IMR-90 (cell line): ENCODE measurements at regions not wholly inside any gene's neighbourhood (a gene's known extent, or its start where the extent isn't known, plus 50 kb on each side); places are given as distances from the start of the nearest gene placed in this dataset.

Source experiments
- ATAC-seq: fragments of 200-7000 bp; cut with Tn5 transposase; 2 replicates; pipeline ENCODE4 v1.9.1; 2020; ENCODE audit warnings: low read depth, mild to moderate bottlenecking, moderate library complexity
- BruUV-seq: library from RNA; stranded (reverse); fragments of 400-500 nt; replicated peaks from 2 replicates; lab custom pipeline; 2021; lab: Mats Ljungman, UMichigan
- CTCF ChIA-PET: fragments of 300-600 bp; formaldehyde crosslinking; extraction: SDS; loops from one replicate; lab custom pipeline; 2021; ENCODE audit warnings: antibody characterized with exemption; lab: Yijun Ruan, JAX
- POLR2A ChIA-PET: fragments of 300-600 bp; sonication (Branson Sonifier 250); formaldehyde crosslinking; loops from one replicate; lab custom pipeline; 2022; ENCODE audit warnings: antibody characterized with exemption; ENCODE audit not compliant: unreplicated experiment; lab: Charles Lee
- DNase-seq: peaks from one replicate; pipeline ENCODE4 v3.0.0; 2013
- H2AFZ ChIP-seq: replicated peaks from 2 replicates; pipeline ENCODE3; 2013; ENCODE audit warnings: low read length, mild to moderate bottlenecking; ENCODE audit not compliant: poor library complexity
- H2AK5ac ChIP-seq: 2 replicates; pipeline ENCODE4 v1.6.1; 2013; ENCODE audit warnings: low read depth, low read length, inconsistent platforms
- H2AK9ac ChIP-seq: replicated peaks from 2 replicates; pipeline ENCODE3; 2013; ENCODE audit warnings: mild to moderate bottlenecking, low read depth, low read length, moderate library complexity; ENCODE audit not compliant: poor library complexity
- H2BK120ac ChIP-seq: 2 replicates; pipeline ENCODE4 v1.6.1; 2013; ENCODE audit warnings: low read depth, low read length, inconsistent platforms
- H2BK15ac ChIP-seq: 3 replicates; pipeline ENCODE4 v1.6.1; 2013; ENCODE audit warnings: low read depth, low read length, inconsistent platforms
- H2BK20ac ChIP-seq: 2 replicates; pipeline ENCODE4 v1.6.1; 2013; ENCODE audit warnings: low read depth, mild to moderate bottlenecking, inconsistent platforms, low read length, moderate library complexity
- H2BK5ac ChIP-seq: 2 replicates; pipeline ENCODE4 v1.6.1; 2013; ENCODE audit warnings: mild to moderate bottlenecking, low read depth, low read length, inconsistent platforms; ENCODE audit not compliant: poor library complexity, severe bottlenecking
- H3K14ac ChIP-seq: replicated peaks from 2 replicates; pipeline ENCODE4 v1.6.1; 2013; ENCODE audit warnings: low read depth, low read length, inconsistent platforms
- H3K18ac ChIP-seq: 2 replicates; pipeline ENCODE4 v1.6.1; 2013; ENCODE audit warnings: low read depth, low read length, control low read depth
- H3K23ac ChIP-seq: 2 replicates; pipeline ENCODE4 v1.6.1; 2013; ENCODE audit warnings: low read depth, low read length, inconsistent platforms
- H3K27ac ChIP-seq: 2 replicates; pipeline ENCODE4 v1.5.1; 2013; ENCODE audit warnings: mild to moderate bottlenecking, control low read depth, low read length; ENCODE audit not compliant: insufficient read depth
- H3K27me3 ChIP-seq: 2 replicates; pipeline ENCODE4 v1.6.1; 2013; ENCODE audit warnings: low read length; ENCODE audit not compliant: control insufficient read depth, insufficient read depth
- H3K36me3 ChIP-seq: 2 replicates; pipeline ENCODE4 v1.6.1; 2013; ENCODE audit warnings: low read length, mixed read lengths; ENCODE audit not compliant: control insufficient read depth, insufficient read depth
- H3K4ac ChIP-seq: 2 replicates; pipeline ENCODE4 v1.6.1; 2013; ENCODE audit warnings: low read depth, low read length, inconsistent platforms
- H3K4me1 ChIP-seq: 2 replicates; pipeline ENCODE4 v1.6.1; 2013; ENCODE audit warnings: low read length, mixed read lengths; ENCODE audit not compliant: control insufficient read depth, insufficient read depth
- H3K4me2 ChIP-seq: 2 replicates; pipeline ENCODE4 v1.6.1; 2013; ENCODE audit warnings: low read depth, mild to moderate bottlenecking, control low read depth, low read length, moderate library complexity
- H3K4me3 ChIP-seq: 2 replicates; pipeline ENCODE4 v1.5.1; 2013; ENCODE audit warnings: low read depth, mild to moderate bottlenecking, control low read depth, low read length, moderate library complexity; ENCODE audit not compliant: insufficient read depth
- H3K56ac ChIP-seq: 2 replicates; pipeline ENCODE4 v1.6.1; 2013; ENCODE audit warnings: low read length, inconsistent platforms; ENCODE audit not compliant: insufficient read depth; ENCODE audit errors: extremely low read depth
- H3K79me1 ChIP-seq, 2 experiments: 2 replicates each; pipeline ENCODE4 v1.6.1; 2013; ENCODE audit warnings: low read length in 2 of 2, inconsistent platforms in 1 of 2, low read depth in 1 of 2
- H3K9ac ChIP-seq: 2 replicates; pipeline ENCODE4 v1.6.1; 2013; ENCODE audit warnings: low read depth, low read length, control low read depth
- H3K9me1 ChIP-seq: 2 replicates; pipeline ENCODE4 v1.6.1; 2013; ENCODE audit warnings: low read length, inconsistent platforms; ENCODE audit not compliant: insufficient read depth
- H3K9me3 ChIP-seq: 2 replicates; pipeline ENCODE4 v1.6.1; 2013; ENCODE audit warnings: low read length; ENCODE audit not compliant: control insufficient read depth, insufficient read depth
- H4K20me1 ChIP-seq: 2 replicates; pipeline ENCODE4 v1.6.1; 2013; ENCODE audit warnings: low read length, inconsistent platforms; ENCODE audit not compliant: insufficient read depth
- H4K5ac ChIP-seq: 2 replicates; pipeline ENCODE4 v1.6.1; 2013; ENCODE audit warnings: mild to moderate bottlenecking, low read depth, low read length, control low read depth
- H4K8ac ChIP-seq, 2 experiments: 2 replicates each; pipeline ENCODE4 v1.6.1; 2013; ENCODE audit warnings: low read depth in 2 of 2, low read length in 2 of 2, control low read depth in 1 of 2, inconsistent platforms in 1 of 2
- H4K91ac ChIP-seq: 2 replicates; pipeline ENCODE4 v1.6.1; 2013; ENCODE audit warnings: low read depth, low read length, inconsistent platforms; ENCODE audit not compliant: insufficient read depth
- BHLHE40 ChIP-seq: fragments of 150-350 bp; IDR thresholded peaks from 2 replicates; pipeline ENCODE4 v1.6.1; 2016; ENCODE audit warnings: mild to moderate bottlenecking, low read depth, low read length
- CHD1 ChIP-seq: IDR thresholded peaks from 2 replicates; pipeline ENCODE4 v1.6.1; 2012; ENCODE audit warnings: low read depth, low read length, improper control_type of control experiment
- ELK1 ChIP-seq: fragments of 150-350 bp; IDR thresholded peaks from 2 replicates; pipeline ENCODE4 v1.6.1; 2016; ENCODE audit warnings: low read depth, mild to moderate bottlenecking, low read length, moderate library complexity, borderline replicate concordance
- MAFK ChIP-seq: IDR thresholded peaks from 2 replicates; pipeline ENCODE4 v1.6.1; 2012; ENCODE audit warnings: low read depth, low read length, improper control_type of control experiment
- NFE2L2 ChIP-seq: fragments of 150-350 bp; IDR thresholded peaks from 2 replicates; pipeline ENCODE4 v1.6.1; 2016; ENCODE audit warnings: low read depth, mild to moderate bottlenecking, low read length
- POLR2A ChIP-seq: IDR thresholded peaks from 2 replicates; pipeline ENCODE4 v1.6.1; 2012; ENCODE audit warnings: mild to moderate bottlenecking, low read depth, low read length
- RCOR1 ChIP-seq: IDR thresholded peaks from 2 replicates; pipeline ENCODE4 v1.6.1; 2012; ENCODE audit warnings: mild to moderate bottlenecking, low read length, improper control_type of control experiment; ENCODE audit not compliant: insufficient replicate concordance
- RFX5 ChIP-seq: IDR thresholded peaks from 2 replicates; pipeline ENCODE4 v1.8.0; 2012; ENCODE audit warnings: low read depth, mild to moderate bottlenecking, low read length, moderate library complexity
- SMC3 ChIP-seq: fragments of 150-350 bp; IDR thresholded peaks from 2 replicates; pipeline ENCODE4 v1.6.1; 2016; ENCODE audit warnings: low read depth, mild to moderate bottlenecking, antibody characterized with exemption, low read length, moderate library complexity
- WGBS, 2 experiments: methylation state at CpG; one replicate each; pipeline versions ENCODE4 v1.1.5 to v1.1.7; 2013; ENCODE audit warnings: missing lambda C conversion rate in 2 of 2; ENCODE audit not compliant: insufficient read length in 1 of 2; ENCODE audit errors: extremely low coverage in 2 of 2; 5-methylcytosine and 5-hydroxymethylcytosine counted together
- dilution Hi-C: fragments of 300-500 bp; cut with HindIII; formaldehyde crosslinking; loops from one replicate; pipeline ENCODE4 v1.14.3; 2018; ENCODE audit warnings: low sequenced_read_pairs; ENCODE audit not compliant: unreplicated experiment
- in situ Hi-C: fragments of 300-500 bp; cut with MboI; formaldehyde crosslinking; loops from 3 replicates; pipeline ENCODE4 v1.14.3; 2019; ENCODE audit warnings: low sequenced_read_pairs, inconsistent platforms, mixed read lengths
- intact Hi-C: fragments of 100-400 bp; cut with micrococcal nuclease; formaldehyde crosslinking; loops from 2 replicates; pipeline ENCODE4 v1.10.0; 2022
- TF ChIP-seq, protein P1 (sequence below): conservative IDR thresholded peaks from 2 replicates; pipeline ENCODE4 v1.5.1; 2012; ENCODE audit warnings: mild to moderate bottlenecking, low read depth, low read length, improper control_type of control experiment
- TF ChIP-seq, protein P2 (sequence below): fragments of 150-350 bp; IDR thresholded peaks from 2 replicates; pipeline ENCODE4 v1.6.1; 2017; ENCODE audit warnings: mild to moderate bottlenecking, antibody characterized with exemption, low read length, low read depth

DNA sequence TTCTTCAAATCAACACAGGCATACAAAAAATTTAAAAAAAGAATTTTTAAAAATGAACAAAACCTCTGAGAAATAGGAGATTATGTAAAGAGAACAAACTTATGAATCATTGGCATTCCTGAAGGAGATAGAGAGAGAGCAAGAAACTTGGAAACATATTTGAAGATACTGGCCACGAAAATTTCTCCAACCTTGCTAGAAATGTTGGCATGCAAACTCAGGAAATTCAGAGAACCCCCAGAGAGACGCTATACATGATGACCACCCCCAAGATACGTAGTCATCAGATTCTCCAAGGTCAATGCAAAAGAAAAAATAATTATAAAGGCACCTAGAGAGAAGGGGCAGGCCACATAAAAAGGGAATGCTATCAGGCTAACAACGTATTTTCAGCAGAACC, 472.5 kb downstream of the MTRR start:
- H2AK9ac ChIP-seq = no peak overlapping the region
- TF ChIP-seq ELK1 = no peak
- no peak for TF ChIP-seq CHD1
- no peak for TF ChIP-seq RCOR1
- no peak for TF ChIP-seq BHLHE40
- TF ChIP-seq, protein P1, sequence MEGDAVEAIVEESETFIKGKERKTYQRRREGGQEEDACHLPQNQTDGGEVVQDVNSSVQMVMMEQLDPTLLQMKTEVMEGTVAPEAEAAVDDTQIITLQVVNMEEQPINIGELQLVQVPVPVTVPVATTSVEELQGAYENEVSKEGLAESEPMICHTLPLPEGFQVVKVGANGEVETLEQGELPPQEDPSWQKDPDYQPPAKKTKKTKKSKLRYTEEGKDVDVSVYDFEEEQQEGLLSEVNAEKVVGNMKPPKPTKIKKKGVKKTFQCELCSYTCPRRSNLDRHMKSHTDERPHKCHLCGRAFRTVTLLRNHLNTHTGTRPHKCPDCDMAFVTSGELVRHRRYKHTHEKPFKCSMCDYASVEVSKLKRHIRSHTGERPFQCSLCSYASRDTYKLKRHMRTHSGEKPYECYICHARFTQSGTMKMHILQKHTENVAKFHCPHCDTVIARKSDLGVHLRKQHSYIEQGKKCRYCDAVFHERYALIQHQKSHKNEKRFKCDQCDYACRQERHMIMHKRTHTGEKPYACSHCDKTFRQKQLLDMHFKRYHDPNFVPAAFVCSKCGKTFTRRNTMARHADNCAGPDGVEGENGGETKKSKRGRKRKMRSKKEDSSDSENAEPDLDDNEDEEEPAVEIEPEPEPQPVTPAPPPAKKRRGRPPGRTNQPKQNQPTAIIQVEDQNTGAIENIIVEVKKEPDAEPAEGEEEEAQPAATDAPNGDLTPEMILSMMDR = no peak
- no peak for TF ChIP-seq MAFK
- TF ChIP-seq POLR2A = no peak
- TF ChIP-seq, protein P2, sequence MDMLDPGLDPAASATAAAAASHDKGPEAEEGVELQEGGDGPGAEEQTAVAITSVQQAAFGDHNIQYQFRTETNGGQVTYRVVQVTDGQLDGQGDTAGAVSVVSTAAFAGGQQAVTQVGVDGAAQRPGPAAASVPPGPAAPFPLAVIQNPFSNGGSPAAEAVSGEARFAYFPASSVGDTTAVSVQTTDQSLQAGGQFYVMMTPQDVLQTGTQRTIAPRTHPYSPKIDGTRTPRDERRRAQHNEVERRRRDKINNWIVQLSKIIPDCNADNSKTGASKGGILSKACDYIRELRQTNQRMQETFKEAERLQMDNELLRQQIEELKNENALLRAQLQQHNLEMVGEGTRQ = no peak
- TF ChIP-seq NFE2L2 = no peak
- no peak for TF ChIP-seq SMC3
- TF ChIP-seq RFX5 = no peak
- no peak overlapping the region for H2BK5ac ChIP-seq
- H3K4me2 ChIP-seq = no peak overlapping the region
- H3K4me1 ChIP-seq = no peaks in the 10 kb centered on the region
- no peak overlapping the region for H3K4ac ChIP-seq
- ChIA-PET POLR2A (no interaction called here), CTCF (interaction anchor here (0.7 to 1.3 kb wide), 2 partner anchors 11 to 300 kb away, joined by 3 to 6 read pairs; no protein-coding TSS in a partner anchor)
- no peak overlapping the region for H3K4me3 ChIP-seq
- no peak overlapping the region for H3K27ac ChIP-seq
- no peak overlapping the region for H2AFZ ChIP-seq
- H2BK20ac ChIP-seq = no peak overlapping the region
- ATAC-seq = no peak
- dilution Hi-C loops = no loop called here
- 0 out of 2 replicates have a peak, but pooled peaks cover 3% of the 10 kb centered on the region for H3K9me1 ChIP-seq
- H4K5ac ChIP-seq = no peak overlapping the region
- H3K79me1 ChIP-seq = no peaks in the 10 kb centered on the region
- H4K20me1 ChIP-seq = no peaks in the 10 kb centered on the region
- H4K8ac ChIP-seq = no peak overlapping the region
- H3K9ac ChIP-seq = no peak overlapping the region
- no CpG with 5 or more reads among the region's 4 CpGs for WGBS, 2 experiments
- no peak overlapping the region for H3K14ac ChIP-seq
- H2AK5ac ChIP-seq = no peak overlapping the region
- no peak for DNase-seq
- H2BK120ac ChIP-seq = no peak overlapping the region
- H3K56ac ChIP-seq = no peak overlapping the region
- H4K91ac ChIP-seq = no peak overlapping the region
- H3K9me3 ChIP-seq = no peaks in the 10 kb centered on the region
- no peak overlapping the region for H3K23ac ChIP-seq
- H2BK15ac ChIP-seq = no peak overlapping the region
- H3K36me3 ChIP-seq = no peaks in the 10 kb centered on the region
- no TSS peak for BruUV-seq
- in situ Hi-C loops = loop anchor here (10.0 kb wide), 1 partner anchor 863 kb away; no protein-coding TSS in a partner anchor
- no peaks in the 10 kb centered on the region; the same call in 1 of the 2 replicates for H3K27me3 ChIP-seq
- intact Hi-C loops = loop anchor here (1.0 to 10.0 kb wide), 4 partner anchors 413 to 1201 kb away; no protein-coding TSS in a partner anchor
- H3K18ac ChIP-seq = no peak overlapping the region
